ENCODE measurements at regions not wholly inside any gene's neighbourhood (a gene's known extent, or its start where the extent isn't known, plus 50 kb on each side); places are given as distances from the start of the nearest gene placed in this dataset.

GRCh38 chr3:197447057-197447456, 108.7 kb downstream of the BDH1 start:
- Histone ChIP-seq H3K36me3 (ENCODE audit: control insufficient read depth, insufficient read depth, low read length) (no peaks in the 10 kb centered on the region), H3K4me3 (ENCODE audit: low read depth in 2 of 2, low read length in 2 of 2) (no peak overlapping the region), H3K9me3 (ENCODE audit: control insufficient read depth, insufficient read depth, low read depth, low read length) (no peaks in the 10 kb centered on the region), H3K27ac (ENCODE audit: low read length) (no peak overlapping the region), H3K27me3 (ENCODE audit: control insufficient read depth, insufficient read depth, low read length) (no peaks in the 10 kb centered on the region), H3K4me1 (ENCODE audit: control insufficient read depth, insufficient read depth, low read length) (no peaks in the 10 kb centered on the region)
- intact Hi-C loops (cut with micrococcal nuclease; ENCODE audit: unreplicated experiment), result no loop called here
- CTCF ChIA-PET, result no interaction called here
- DNase-seq (ENCODE audit: low read depth, low spot score) (no peak), ATAC-seq (no peak)
- no peak for TF ChIP-seq SIN3A (IDR thresholded peaks at IDR 0.05; ENCODE audit: borderline replicate concordance, insufficient read depth, low read depth, low read length)
- no peak for TF ChIP-seq TCF7L2 (IDR thresholded peaks at IDR 0.05; ENCODE audit: low read depth, low read length)
- no peak for TF ChIP-seq POLR2AphosphoS5 (IDR thresholded peaks at IDR 0.05; ENCODE audit: low read depth, low read length)
- no peak for TF ChIP-seq REST (IDR thresholded peaks at IDR 0.05; ENCODE audit: insufficient read depth in 1 of 2, low read depth in 2 of 2, low read length in 1 of 2)
- no peak for TF ChIP-seq CTCF (IDR thresholded peaks at IDR 0.05)
- in situ Hi-C loops (cut with HindIII; ENCODE audit: low pct_unique_long_range_greater_than_20kb, low sequenced_read_pairs), result no loop called here
- BruUV-seq (replicated peaks), result no TSS peak
- POLR2A ChIA-PET, result no interaction called here

GRCh38 chr3:197446700-197447056, 109.1 kb downstream of the BDH1 start:
- intact Hi-C loops (cut with micrococcal nuclease; ENCODE audit: unreplicated experiment), result no loop called here
- no peaks in the 10 kb centered on the region for H3K36me3 ChIP-seq (ENCODE audit: control insufficient read depth, insufficient read depth, low read length)
- in situ Hi-C loops (cut with HindIII; ENCODE audit: low pct_unique_long_range_greater_than_20kb, low sequenced_read_pairs), result no loop called here
- TF ChIP-seq REST (IDR thresholded peaks at IDR 0.05; ENCODE audit: insufficient read depth in 1 of 2, low read depth in 2 of 2, low read length in 1 of 2), result no peak
- TF ChIP-seq CTCF (IDR thresholded peaks at IDR 0.05), result no peak
- TF ChIP-seq SIN3A (IDR thresholded peaks at IDR 0.05; ENCODE audit: borderline replicate concordance, insufficient read depth, low read depth, low read length), result no peak
- TF ChIP-seq POLR2AphosphoS5 (IDR thresholded peaks at IDR 0.05; ENCODE audit: low read depth, low read length), result no peak
- TF ChIP-seq TCF7L2 (IDR thresholded peaks at IDR 0.05; ENCODE audit: low read depth, low read length), result no peak
- H3K27ac ChIP-seq (ENCODE audit: low read length), result no peak overlapping the region
- ATAC-seq, result no peak
- H3K4me3 ChIP-seq (ENCODE audit: low read depth in 2 of 2, low read length in 2 of 2), result no peak overlapping the region
- no TSS peak for BruUV-seq (replicated peaks)
- no peak for DNase-seq (ENCODE audit: low read depth, low spot score)
- no peaks in the 10 kb centered on the region for H3K27me3 ChIP-seq (ENCODE audit: control insufficient read depth, insufficient read depth, low read length)
- no peaks in the 10 kb centered on the region for H3K4me1 ChIP-seq (ENCODE audit: control insufficient read depth, insufficient read depth, low read length)
- POLR2A ChIA-PET, result no interaction called here
- CTCF ChIA-PET, result no interaction called here
- no peaks in the 10 kb centered on the region for H3K9me3 ChIP-seq (ENCODE audit: control insufficient read depth, insufficient read depth, low read depth, low read length)

Data from Panc1 (cell line).